HEK293T (cell line): ENCODE measurements at regions not wholly inside any gene's neighbourhood (a gene's known extent, or its start where the extent isn't known, plus 50 kb on each side); places are given as distances from the start of the nearest gene placed in this dataset.

Source experiments
- ARNT ChIP-seq: fragments of 450-650 bp; IDR thresholded peaks from 2 replicates; pipeline ENCODE4 v1.6.1; 2017; ENCODE audit warnings: mild to moderate bottlenecking
- BHLHE40 ChIP-seq: fragments of 450-650 bp; IDR thresholded peaks from 2 replicates; pipeline ENCODE4 v1.6.1; 2016; ENCODE audit warnings: mild to moderate bottlenecking, moderate library complexity, borderline replicate concordance
- CTBP1 ChIP-seq: fragments of 450-650 bp; IDR thresholded peaks from 2 replicates; pipeline ENCODE4 v1.6.1; 2016; ENCODE audit warnings: borderline replicate concordance
- FOXA1 ChIP-seq: fragments of 450-650 bp; IDR thresholded peaks from 2 replicates; pipeline ENCODE4 v1.6.1; 2016; ENCODE audit warnings: mild to moderate bottlenecking
- FOXK2 ChIP-seq: fragments of 450-650 bp; IDR thresholded peaks from 2 replicates; pipeline ENCODE4 v1.6.1; 2016; ENCODE audit warnings: mild to moderate bottlenecking
- FOXM1 ChIP-seq: fragments of 450-650 bp; IDR thresholded peaks from 2 replicates; pipeline ENCODE4 v1.6.1; 2017; ENCODE audit warnings: mild to moderate bottlenecking, borderline replicate concordance
- HDGF ChIP-seq: fragments of 450-650 bp; IDR thresholded peaks from 2 replicates; pipeline ENCODE4 v1.6.1; 2017; ENCODE audit warnings: antibody characterized with exemption, borderline replicate concordance
- LEF1 ChIP-seq: fragments of 450-650 bp; IDR thresholded peaks from 2 replicates; pipeline ENCODE4 v1.6.1; 2017; ENCODE audit warnings: mild to moderate bottlenecking, borderline replicate concordance
- NFRKB ChIP-seq: fragments of 450-650 bp; IDR thresholded peaks from 2 replicates; pipeline ENCODE4 v1.6.1; 2016; ENCODE audit warnings: mild to moderate bottlenecking, moderate library complexity
- PKNOX1 ChIP-seq: fragments of 450-650 bp; IDR thresholded peaks from 2 replicates; pipeline ENCODE4 v1.6.1; 2016
- SP1 ChIP-seq: fragments of 450-650 bp; IDR thresholded peaks from 2 replicates; pipeline ENCODE4 v1.6.1; 2017
- SUZ12 ChIP-seq: fragments of 450-650 bp; IDR thresholded peaks from 2 replicates; pipeline ENCODE4 v1.6.1; 2016; ENCODE audit warnings: mild to moderate bottlenecking
- TARDBP ChIP-seq: fragments of 450-650 bp; IDR thresholded peaks from 2 replicates; pipeline ENCODE4 v1.6.1; 2016
- ZNF384 ChIP-seq: fragments of 450-650 bp; IDR thresholded peaks from 2 replicates; pipeline ENCODE4 v1.6.1; 2016

DNA sequence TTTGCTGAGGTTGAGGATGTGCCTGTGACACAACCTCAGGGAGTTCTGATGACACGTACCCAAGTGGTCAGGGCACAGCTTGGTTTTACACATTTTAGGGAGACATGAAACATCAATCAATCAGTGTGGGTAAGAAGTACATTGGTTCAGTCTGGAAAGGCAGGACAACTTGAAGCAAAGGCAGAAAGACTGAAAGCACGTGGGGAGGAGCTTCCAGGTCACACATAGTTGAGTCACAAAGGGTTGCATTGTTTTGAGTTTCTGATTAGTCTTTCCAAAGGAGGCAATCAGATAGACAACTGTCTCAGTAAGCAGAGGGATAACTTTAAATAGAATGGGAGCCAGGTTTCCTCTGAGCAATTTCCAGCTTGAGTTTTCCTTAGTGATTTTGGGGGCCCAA is 1910.0 kb upstream of the AGA start:
- TF ChIP-seq TARDBP (no peak), HDGF (no peak), BHLHE40 (no peak), FOXA1 (no peak), FOXK2 (no peak), NFRKB (no peak), SUZ12 (no peak), SP1 (no peak), ZNF384 (no peak), FOXM1 (no peak), ARNT (no peak), CTBP1 (no peak), LEF1 (no peak), PKNOX1 (no peak)
